ENCODE measurements at regions not wholly inside any gene's neighbourhood (a gene's known extent, or its start where the extent isn't known, plus 50 kb on each side); places are given as distances from the start of the nearest gene placed in this dataset.

DNA sequence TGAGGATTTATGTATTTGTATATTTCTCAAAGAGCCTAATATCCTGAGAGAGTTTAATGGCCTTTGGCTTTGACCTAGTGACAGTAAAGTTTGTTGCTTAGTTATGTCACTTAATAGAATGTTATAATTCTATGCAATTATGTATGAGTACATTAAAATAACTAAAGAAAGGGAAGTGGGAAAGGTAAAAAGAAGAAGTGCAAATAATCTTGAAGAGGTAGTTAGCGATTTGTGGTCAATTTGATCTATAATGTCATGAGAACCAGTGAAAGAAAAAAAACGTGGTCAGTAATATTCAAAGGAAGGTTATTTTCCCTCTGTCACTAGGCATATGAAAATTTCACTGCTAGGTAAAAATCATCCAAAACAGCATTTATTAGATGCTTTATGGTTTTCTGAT lies 143.4 kb upstream of the LSM8 start:
- TF ChIP-seq, protein P1, sequence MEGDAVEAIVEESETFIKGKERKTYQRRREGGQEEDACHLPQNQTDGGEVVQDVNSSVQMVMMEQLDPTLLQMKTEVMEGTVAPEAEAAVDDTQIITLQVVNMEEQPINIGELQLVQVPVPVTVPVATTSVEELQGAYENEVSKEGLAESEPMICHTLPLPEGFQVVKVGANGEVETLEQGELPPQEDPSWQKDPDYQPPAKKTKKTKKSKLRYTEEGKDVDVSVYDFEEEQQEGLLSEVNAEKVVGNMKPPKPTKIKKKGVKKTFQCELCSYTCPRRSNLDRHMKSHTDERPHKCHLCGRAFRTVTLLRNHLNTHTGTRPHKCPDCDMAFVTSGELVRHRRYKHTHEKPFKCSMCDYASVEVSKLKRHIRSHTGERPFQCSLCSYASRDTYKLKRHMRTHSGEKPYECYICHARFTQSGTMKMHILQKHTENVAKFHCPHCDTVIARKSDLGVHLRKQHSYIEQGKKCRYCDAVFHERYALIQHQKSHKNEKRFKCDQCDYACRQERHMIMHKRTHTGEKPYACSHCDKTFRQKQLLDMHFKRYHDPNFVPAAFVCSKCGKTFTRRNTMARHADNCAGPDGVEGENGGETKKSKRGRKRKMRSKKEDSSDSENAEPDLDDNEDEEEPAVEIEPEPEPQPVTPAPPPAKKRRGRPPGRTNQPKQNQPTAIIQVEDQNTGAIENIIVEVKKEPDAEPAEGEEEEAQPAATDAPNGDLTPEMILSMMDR (IDR thresholded peaks at IDR 0.05; ENCODE audit: unreplicated experiment), result no peak
- Mint-ChIP-seq H3K4me1 (ENCODE audit: low read depth) (no peaks in the 10 kb centered on the region), H3K9me3 (ENCODE audit: low read depth) (no peaks in the 10 kb centered on the region), H3K4me3 (ENCODE audit: low read depth) (no peak overlapping the region), H3K27me3 (peaks cover 8% of the 10 kb centered on the region), H3K36me3 (ENCODE audit: insufficient read depth) (no peaks in the 10 kb centered on the region), H3K27ac (no peak overlapping the region)
- DNase-seq (ENCODE audit: low spot score, unreplicated experiment), result no peak

DNA sequence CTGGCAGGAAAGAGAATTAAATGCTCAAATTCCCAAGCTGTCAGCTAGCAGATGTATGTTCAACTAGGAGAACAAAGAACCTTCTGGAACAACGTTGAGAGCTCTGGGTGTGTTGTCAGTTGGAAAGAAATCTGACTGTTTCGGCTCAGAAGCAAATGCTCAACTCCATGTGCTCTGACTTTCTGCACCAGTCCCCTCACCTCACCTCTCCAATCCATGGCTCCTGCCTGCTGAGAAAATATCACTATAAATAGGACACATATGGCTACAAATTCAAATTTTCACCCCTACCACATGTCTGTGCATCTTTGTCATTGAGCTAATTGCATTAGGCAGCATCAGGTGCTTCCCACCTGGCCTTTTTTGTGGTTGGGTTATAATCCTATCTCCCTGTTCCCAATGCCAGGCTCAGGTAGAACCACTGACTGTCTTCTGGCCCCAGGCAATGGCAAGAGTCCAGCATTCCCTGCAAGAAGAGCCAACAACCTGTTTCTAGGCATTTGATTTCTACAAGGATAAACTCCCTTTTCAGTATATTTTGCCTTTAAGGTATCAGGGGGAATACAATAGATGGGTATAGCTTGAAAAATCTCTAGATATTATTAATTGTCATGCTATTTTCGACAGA lies 142.6 kb upstream of the LSM8 start:
- DNase-seq (ENCODE audit: low spot score, unreplicated experiment), result no peak
- H3K27me3 Mint-ChIP-seq, result peaks cover 11% of the 10 kb centered on the region
- TF ChIP-seq, protein P1 (IDR thresholded peaks at IDR 0.05; ENCODE audit: unreplicated experiment), result no peak
- no peaks in the 10 kb centered on the region for H3K4me1 Mint-ChIP-seq (ENCODE audit: low read depth)
- H3K36me3 Mint-ChIP-seq (ENCODE audit: insufficient read depth), result no peaks in the 10 kb centered on the region
- H3K4me3 Mint-ChIP-seq (ENCODE audit: low read depth), result no peak overlapping the region
- H3K27ac Mint-ChIP-seq, result no peak overlapping the region
- H3K9me3 Mint-ChIP-seq (ENCODE audit: low read depth), result no peaks in the 10 kb centered on the region

DNA sequence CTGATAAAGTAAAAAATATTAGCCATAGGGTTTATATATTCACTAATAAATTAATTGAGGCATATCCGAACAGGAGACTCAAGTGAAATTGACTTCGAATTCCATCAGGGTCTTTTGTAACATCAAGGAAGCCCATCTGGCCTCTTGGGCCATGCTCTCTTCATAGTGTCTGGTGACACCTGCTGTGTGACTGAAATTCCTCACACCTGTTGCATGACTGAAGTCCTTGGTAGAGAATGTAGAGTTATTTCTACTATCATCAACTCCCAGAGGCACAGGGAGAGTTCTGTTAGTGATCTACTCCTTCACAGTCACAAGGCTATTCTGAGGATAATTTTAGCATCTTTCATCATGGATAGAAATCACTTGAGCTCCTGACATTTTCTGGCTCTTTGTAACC lies 138.3 kb upstream of the LSM8 start:
- H3K36me3 Mint-ChIP-seq (ENCODE audit: insufficient read depth), result no peaks in the 10 kb centered on the region
- no peak overlapping the region for H3K4me3 Mint-ChIP-seq (ENCODE audit: low read depth)
- no peak overlapping the region for H3K27ac Mint-ChIP-seq
- peaks cover 11% of the 10 kb centered on the region for H3K27me3 Mint-ChIP-seq
- no peak for DNase-seq (ENCODE audit: low spot score, unreplicated experiment)
- H3K4me1 Mint-ChIP-seq (ENCODE audit: low read depth), result no peaks in the 10 kb centered on the region
- no peaks in the 10 kb centered on the region for H3K9me3 Mint-ChIP-seq (ENCODE audit: low read depth)
- TF ChIP-seq, protein P1 (IDR thresholded peaks at IDR 0.05; ENCODE audit: unreplicated experiment), result no peak

DNA sequence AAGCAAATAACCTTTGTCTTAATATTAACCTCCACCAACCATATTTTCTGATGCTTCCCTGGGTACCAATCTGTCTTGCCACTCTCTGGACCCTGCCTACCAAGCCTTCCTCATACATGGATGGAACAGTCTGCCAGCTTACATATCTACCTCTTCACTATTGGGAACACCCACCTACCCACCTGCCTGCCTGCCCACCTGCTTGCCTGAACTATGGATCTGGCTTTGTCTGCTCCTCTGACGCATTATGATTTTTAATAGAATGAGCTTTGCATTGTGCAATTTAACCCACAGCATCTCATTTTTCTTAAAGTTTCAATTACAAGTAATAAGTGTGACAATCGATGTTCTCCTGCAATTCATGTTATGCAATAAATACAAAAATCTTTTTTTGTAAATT lies 137.9 kb upstream of the LSM8 start:
- peaks cover 11% of the 10 kb centered on the region for H3K27me3 Mint-ChIP-seq
- no peak overlapping the region for H3K4me3 Mint-ChIP-seq (ENCODE audit: low read depth)
- H3K27ac Mint-ChIP-seq, result no peak overlapping the region
- DNase-seq (ENCODE audit: low spot score, unreplicated experiment), result no peak
- H3K4me1 Mint-ChIP-seq (ENCODE audit: low read depth), result no peaks in the 10 kb centered on the region
- H3K36me3 Mint-ChIP-seq (ENCODE audit: insufficient read depth), result no peaks in the 10 kb centered on the region
- TF ChIP-seq, protein P1 (IDR thresholded peaks at IDR 0.05; ENCODE audit: unreplicated experiment), result no peak
- no peaks in the 10 kb centered on the region for H3K9me3 Mint-ChIP-seq (ENCODE audit: low read depth)

DNA sequence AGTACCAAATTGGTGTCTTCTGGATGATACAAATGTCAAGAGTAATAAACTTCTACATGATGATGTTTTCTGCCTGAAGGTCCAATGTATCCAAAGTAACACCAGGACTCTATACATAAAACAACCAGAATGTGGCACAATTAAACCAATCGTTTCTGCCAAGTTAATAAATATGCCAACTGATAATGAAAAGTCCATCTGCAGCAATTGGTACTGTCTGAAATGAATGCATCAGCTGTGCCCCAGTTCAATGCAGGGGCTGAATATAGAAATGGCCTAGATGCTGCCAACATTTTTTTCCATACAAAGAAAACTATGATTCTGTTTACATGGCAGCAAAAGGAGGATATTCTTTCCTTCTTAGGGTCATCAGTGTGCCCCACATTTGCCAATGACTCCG lies 137.2 kb upstream of the LSM8 start:
- no peaks in the 10 kb centered on the region for H3K4me1 Mint-ChIP-seq (ENCODE audit: low read depth)
- H3K27ac Mint-ChIP-seq, result no peak overlapping the region
- TF ChIP-seq, protein P1 (IDR thresholded peaks at IDR 0.05; ENCODE audit: unreplicated experiment), result no peak

More for the DNA sequence above, 137.2 kb upstream of the LSM8 start:
- H3K27me3 Mint-ChIP-seq, result peaks cover 18% of the 10 kb centered on the region
- no peaks in the 10 kb centered on the region for H3K9me3 Mint-ChIP-seq (ENCODE audit: low read depth)
- H3K4me3 Mint-ChIP-seq (ENCODE audit: low read depth), result no peak overlapping the region
- DNase-seq (ENCODE audit: low spot score, unreplicated experiment), result no peak
- no peaks in the 10 kb centered on the region for H3K36me3 Mint-ChIP-seq (ENCODE audit: insufficient read depth)

All from progenitor cell of endocrine pancreas (in vitro differentiated cells).